ENCODE measurements at regions not wholly inside any gene's neighbourhood (a gene's known extent, or its start where the extent isn't known, plus 50 kb on each side); places are given as distances from the start of the nearest gene placed in this dataset.

DNA sequence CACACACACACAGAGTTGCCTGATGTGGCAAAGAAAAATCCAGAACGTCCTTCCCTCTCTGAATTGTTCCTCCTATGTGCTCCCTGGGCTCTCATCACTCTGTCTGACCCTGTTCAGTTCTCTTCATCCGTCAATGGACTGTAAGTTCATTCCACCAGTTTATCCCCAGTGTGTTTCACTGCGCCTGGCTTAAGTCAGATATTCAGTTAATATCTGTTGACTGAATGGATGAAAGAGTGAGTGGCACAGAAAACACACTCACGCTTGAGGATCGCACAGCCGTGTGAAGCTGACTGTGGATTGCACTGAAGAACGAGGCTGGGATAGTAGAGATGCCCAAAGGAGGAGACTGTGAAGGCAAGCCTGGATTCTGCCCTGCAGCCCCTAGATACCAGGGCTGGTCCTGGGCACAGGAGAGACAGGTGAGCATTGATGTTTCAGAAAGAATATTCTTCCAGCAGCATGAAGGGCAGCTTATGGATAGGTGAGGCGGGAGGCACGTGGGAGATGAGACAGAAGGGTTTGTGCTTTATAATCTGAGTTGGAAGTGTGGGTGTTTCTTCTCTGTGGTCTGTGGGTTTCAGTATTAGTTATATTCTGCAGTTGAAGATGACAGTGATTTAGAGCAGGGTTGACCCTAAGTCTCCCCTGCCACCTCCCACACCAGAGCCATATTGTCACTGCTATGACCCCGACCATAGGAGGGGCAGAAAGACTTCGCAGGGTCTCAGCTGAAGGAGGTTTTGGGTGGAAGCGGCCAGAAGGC, 129.9 kb downstream of the SOCS6 start:
- peak; percentile 69 for FAIRE-seq
- DNase-seq (ENCODE audit: insufficient read length, low spot score) = peak; percentile 24
- TF ChIP-seq PAX5 (IDR thresholded peaks at IDR 0.05; ENCODE audit: insufficient read depth, low read length, severe bottlenecking) (no peak), POU2F2 (IDR thresholded peaks at IDR 0.05; ENCODE audit: low read depth, low read length) (0 out of 2 replicates have a peak, but pooled peaks have one; percentile 37)

DNA sequence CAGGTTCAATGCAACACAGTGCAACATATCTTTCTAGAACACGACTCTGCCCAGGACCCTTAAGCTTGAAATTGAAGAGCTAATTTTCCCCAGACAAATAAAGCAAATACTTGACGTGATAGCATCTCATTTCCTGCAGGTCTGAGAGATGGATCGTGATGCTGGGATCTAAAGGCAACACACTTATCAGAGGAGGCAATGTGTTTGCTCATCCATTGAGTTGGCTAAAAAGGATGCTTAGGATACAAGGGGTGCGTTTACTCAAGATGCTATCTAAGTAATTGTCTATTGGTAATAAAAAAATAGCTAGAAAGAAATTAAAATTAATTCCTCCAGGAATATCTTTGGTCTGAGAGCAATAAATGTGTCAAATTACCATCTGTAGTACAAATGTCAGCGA, 129.0 kb downstream of the SOCS6 start:
- TF ChIP-seq PAX5 (IDR thresholded peaks at IDR 0.05; ENCODE audit: insufficient read depth, low read length, severe bottlenecking) = no peak
- TF ChIP-seq TAF1 (IDR thresholded peaks at IDR 0.05; ENCODE audit: low read depth, low read length) = no peak
- no peak for TF ChIP-seq POU2F2 (IDR thresholded peaks at IDR 0.05; ENCODE audit: low read depth, low read length)
- TF ChIP-seq POLR2AphosphoS5 (IDR thresholded peaks at IDR 0.05; ENCODE audit: low read depth, low read length) = no peak
- TF ChIP-seq SPI1 (IDR thresholded peaks at IDR 0.05; ENCODE audit: low read depth, low read length) = no peak
- TF ChIP-seq POLR2A (IDR thresholded peaks at IDR 0.05; ENCODE audit: low read depth, low read length) = no peak
- DNase-seq (ENCODE audit: insufficient read length, low spot score) = no peak
- FAIRE-seq = no peak

DNA sequence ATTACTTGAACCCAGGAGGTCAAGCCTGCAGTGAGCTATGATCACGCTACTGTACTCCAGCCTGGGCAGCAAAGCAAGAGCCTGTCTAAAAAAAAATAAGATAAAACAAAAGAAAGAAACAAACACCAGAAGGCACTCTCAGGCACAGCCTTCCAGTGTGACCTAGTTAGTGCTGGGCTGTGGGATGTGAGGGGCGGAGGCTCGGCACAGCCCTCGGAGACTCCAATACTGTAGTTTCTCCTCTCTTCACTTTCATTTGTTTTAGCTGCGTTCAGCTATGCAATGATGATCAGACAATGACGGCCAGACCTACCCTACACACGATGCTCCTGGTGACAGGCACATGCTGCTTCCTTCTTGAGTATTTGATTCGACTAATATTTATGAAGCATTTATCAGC, 127.7 kb downstream of the SOCS6 start:
- TF ChIP-seq POLR2A (IDR thresholded peaks at IDR 0.05; ENCODE audit: low read depth, low read length) (no peak), POU2F2 (IDR thresholded peaks at IDR 0.05; ENCODE audit: low read depth, low read length) (no peak), SPI1 (IDR thresholded peaks at IDR 0.05; ENCODE audit: low read depth, low read length) (no peak)
- DNase-seq (ENCODE audit: insufficient read length, low spot score) = no peak
- FAIRE-seq = no peak

DNA sequence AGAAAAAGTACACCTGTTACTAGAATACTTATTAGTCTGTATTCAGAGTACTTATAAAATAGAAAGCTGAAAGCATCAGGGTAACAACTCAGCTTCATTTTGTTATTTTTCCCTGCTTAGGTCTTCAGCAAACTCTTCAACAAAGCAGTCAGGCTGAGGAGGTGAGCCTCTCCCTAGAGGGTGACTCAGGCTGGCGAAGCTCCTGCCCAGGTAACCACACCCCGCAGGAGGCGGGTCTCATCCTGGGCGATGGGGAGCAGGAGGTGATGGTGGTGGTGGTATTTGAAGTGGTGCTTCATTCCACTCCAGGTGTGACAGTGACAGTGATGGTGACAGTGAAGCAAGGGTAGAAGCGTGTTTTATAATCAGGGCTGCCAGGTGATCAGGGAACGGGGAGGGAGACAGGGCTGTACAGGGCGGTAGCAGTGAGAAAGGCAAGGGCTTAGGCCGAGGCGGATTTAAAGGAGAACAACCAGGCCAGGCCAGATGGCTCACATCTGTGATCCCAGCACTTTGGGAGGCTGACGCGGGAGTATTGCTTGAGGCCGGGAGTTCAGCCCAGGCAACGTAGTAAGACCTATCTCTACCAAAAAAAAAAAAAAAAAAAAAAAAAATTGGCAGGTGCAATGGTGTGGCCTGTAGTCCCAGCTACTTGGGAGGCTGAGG, 127.1 kb downstream of the SOCS6 start:
- no peak for FAIRE-seq
- TF ChIP-seq PAX5 (IDR thresholded peaks at IDR 0.05; ENCODE audit: insufficient read depth, low read length, severe bottlenecking) (no peak), POU2F2 (IDR thresholded peaks at IDR 0.05; ENCODE audit: low read depth, low read length) (no peak), POLR2AphosphoS5 (IDR thresholded peaks at IDR 0.05; ENCODE audit: low read depth, low read length) (no peak), POLR2A (IDR thresholded peaks at IDR 0.05; ENCODE audit: low read depth, low read length) (no peak), SPI1 (IDR thresholded peaks at IDR 0.05; ENCODE audit: low read depth, low read length) (no peak), TAF1 (IDR thresholded peaks at IDR 0.05; ENCODE audit: low read depth, low read length) (no peak)
- no peak for DNase-seq (ENCODE audit: insufficient read length, low spot score)

DNA sequence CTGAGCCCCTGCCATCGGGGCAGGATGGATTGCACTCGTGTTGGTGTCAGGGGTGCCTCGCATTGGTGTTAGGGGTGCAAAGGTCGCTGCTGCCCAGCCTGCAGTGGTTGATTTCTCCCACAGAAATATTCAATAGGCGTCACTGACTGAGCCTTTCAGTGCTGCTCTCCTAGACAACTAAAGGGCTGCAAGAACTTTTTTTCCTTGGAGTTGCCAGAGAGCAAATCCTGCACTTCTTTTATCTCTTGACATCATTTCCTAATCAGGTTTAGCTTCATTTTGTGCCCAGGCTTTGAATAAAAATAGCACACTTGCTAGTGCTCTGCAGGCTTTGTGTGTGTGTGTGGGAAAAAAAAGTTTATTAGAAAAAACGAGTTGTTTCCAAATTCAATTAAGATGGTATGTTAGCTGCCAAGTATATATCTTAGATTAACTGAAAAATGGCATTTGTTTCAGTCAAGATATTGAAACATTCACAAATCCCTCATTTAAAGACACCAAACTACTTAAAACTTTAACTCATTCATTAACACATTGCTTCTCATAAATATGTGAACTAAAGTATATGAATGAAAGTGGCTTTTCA, 125.6 kb downstream of the SOCS6 start:
- DNase-seq (ENCODE audit: insufficient read length, low spot score) (no peak), FAIRE-seq (no peak)
- TF ChIP-seq TAF1 (IDR thresholded peaks at IDR 0.05; ENCODE audit: low read depth, low read length) (no peak), PAX5 (IDR thresholded peaks at IDR 0.05; ENCODE audit: insufficient read depth, low read length, severe bottlenecking) (no peak), POU2F2 (IDR thresholded peaks at IDR 0.05; ENCODE audit: low read depth, low read length) (no peak), SPI1 (IDR thresholded peaks at IDR 0.05; ENCODE audit: low read depth, low read length) (no peak), POLR2AphosphoS5 (IDR thresholded peaks at IDR 0.05; ENCODE audit: low read depth, low read length) (no peak), POLR2A (IDR thresholded peaks at IDR 0.05; ENCODE audit: low read depth, low read length) (no peak)

DNA sequence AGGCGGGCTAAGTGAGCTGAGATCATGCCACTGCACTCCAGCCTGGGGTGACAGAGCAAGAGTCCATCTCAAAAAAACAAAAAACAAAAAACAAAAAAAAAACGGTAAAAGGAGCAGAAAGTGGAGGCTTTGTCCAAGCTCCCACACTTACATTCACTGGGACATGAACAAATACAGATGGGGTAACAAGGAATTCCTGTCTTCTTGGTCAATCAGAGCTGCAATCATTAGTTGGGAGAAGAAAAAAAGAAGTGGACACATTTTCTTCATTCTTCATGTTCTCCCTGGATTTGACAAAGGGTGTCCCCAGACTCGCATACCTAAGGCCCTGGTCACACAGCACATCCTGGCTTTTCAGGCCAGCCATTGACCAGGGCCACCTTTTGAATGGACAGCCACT, 124.6 kb downstream of the SOCS6 start:
- FAIRE-seq (no peak), DNase-seq (ENCODE audit: insufficient read length, low spot score) (no peak)
- no peak for TF ChIP-seq TAF1 (IDR thresholded peaks at IDR 0.05; ENCODE audit: low read depth, low read length)
- no peak for TF ChIP-seq POLR2AphosphoS5 (IDR thresholded peaks at IDR 0.05; ENCODE audit: low read depth, low read length)
- TF ChIP-seq SPI1 (IDR thresholded peaks at IDR 0.05; ENCODE audit: low read depth, low read length) = no peak
- TF ChIP-seq POU2F2 (IDR thresholded peaks at IDR 0.05; ENCODE audit: low read depth, low read length) = no peak
- no peak for TF ChIP-seq POLR2A (IDR thresholded peaks at IDR 0.05; ENCODE audit: low read depth, low read length)

DNA sequence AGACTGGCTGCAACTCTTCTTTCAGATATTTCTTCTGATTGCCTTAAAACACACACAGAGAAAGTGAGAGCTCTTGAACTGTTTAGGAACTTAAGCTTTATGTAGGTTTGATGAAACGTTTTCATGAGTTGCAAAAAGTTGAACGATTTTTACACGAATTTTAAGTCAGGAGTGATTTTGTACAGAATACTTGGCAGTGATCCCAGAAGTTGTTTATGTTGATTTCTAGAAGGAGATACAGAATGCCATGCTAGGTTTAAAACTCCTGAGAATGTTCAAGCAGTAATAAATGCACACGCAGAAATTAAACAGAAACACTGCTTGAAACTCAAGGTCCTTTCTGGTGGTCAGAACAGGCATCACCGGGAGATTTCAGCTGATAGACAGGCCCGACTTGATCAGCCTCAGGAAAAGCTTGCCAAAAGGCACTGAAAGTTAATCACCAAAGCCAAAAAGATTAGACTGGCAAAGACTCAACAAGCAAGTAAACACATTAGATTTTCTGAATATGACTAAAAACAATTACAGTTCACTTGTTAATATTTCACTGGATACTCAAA, 123.1 kb downstream of the SOCS6 start:
- TF ChIP-seq POLR2AphosphoS5 (IDR thresholded peaks at IDR 0.05; ENCODE audit: low read depth, low read length) (no peak), TAF1 (IDR thresholded peaks at IDR 0.05; ENCODE audit: low read depth, low read length) (no peak), SPI1 (IDR thresholded peaks at IDR 0.05; ENCODE audit: low read depth, low read length) (no peak), PAX5 (IDR thresholded peaks at IDR 0.05; ENCODE audit: insufficient read depth, low read length, severe bottlenecking) (no peak), POLR2A (IDR thresholded peaks at IDR 0.05; ENCODE audit: low read depth, low read length) (no peak), POU2F2 (IDR thresholded peaks at IDR 0.05; ENCODE audit: low read depth, low read length) (no peak)
- FAIRE-seq (no peak), DNase-seq (ENCODE audit: insufficient read length, low spot score) (no peak)

DNA sequence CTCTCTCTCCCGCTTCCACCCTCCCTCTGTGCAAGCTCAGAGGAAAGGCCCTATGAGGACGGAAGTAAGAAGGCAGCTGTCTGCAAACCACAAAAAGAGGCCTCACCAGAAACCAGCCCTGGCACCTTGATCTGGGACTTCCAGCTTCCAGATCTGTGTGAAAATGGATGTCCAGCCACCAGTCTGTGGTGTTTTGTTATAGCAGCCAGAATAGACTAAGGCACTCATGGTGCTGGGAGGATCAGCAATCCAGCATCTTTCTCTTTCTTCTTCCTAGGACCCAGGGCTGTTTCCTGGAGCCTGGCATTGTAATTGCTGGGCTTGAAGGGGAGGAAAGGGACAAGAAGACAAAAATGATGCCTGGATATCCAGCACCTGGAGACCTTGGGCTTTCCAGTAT, 122.5 kb downstream of the SOCS6 start:
- TF ChIP-seq SPI1 (IDR thresholded peaks at IDR 0.05; ENCODE audit: low read depth, low read length) (no peak), POLR2A (IDR thresholded peaks at IDR 0.05; ENCODE audit: low read depth, low read length) (no peak), POU2F2 (IDR thresholded peaks at IDR 0.05; ENCODE audit: low read depth, low read length) (no peak), PAX5 (IDR thresholded peaks at IDR 0.05; ENCODE audit: insufficient read depth, low read length, severe bottlenecking) (no peak), TAF1 (IDR thresholded peaks at IDR 0.05; ENCODE audit: low read depth, low read length) (no peak), POLR2AphosphoS5 (IDR thresholded peaks at IDR 0.05; ENCODE audit: low read depth, low read length) (no peak)
- no peak for FAIRE-seq
- DNase-seq (ENCODE audit: insufficient read length, low spot score) = no peak

DNA sequence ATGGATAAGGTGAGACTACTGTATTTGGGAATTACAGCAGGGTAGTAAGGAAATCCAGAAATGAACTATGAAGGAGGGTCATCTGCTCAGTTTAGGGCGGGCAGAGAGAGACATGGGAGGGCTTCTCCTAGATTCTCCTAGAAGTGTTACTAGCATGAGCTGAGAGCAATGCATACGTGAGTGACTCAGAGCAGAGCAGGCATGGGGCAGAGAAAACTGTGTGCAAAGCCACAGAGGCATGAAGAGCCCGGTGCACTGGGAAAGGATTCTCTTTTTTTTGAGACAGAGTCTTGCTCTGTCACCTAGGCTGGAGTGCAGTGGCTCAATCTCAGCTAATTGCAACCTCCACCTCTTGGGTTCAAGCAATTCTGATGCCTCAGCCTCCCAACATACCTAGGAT, 116.2 kb downstream of the SOCS6 start:
- DNase-seq (ENCODE audit: insufficient read length, low spot score) (no peak), FAIRE-seq (no peak)
- no peak for TF ChIP-seq POLR2AphosphoS5 (IDR thresholded peaks at IDR 0.05; ENCODE audit: low read depth, low read length)
- TF ChIP-seq SPI1 (IDR thresholded peaks at IDR 0.05; ENCODE audit: low read depth, low read length) = no peak
- TF ChIP-seq POU2F2 (IDR thresholded peaks at IDR 0.05; ENCODE audit: low read depth, low read length) = no peak
- TF ChIP-seq PAX5 (IDR thresholded peaks at IDR 0.05; ENCODE audit: insufficient read depth, low read length, severe bottlenecking) = no peak
- no peak for TF ChIP-seq POLR2A (IDR thresholded peaks at IDR 0.05; ENCODE audit: low read depth, low read length)
- no peak for TF ChIP-seq TAF1 (IDR thresholded peaks at IDR 0.05; ENCODE audit: low read depth, low read length)

Data from GM12891 (cell line).